IMR-90 (cell line): ENCODE measurements at regions not wholly inside any gene's neighbourhood (a gene's known extent, or its start where the extent isn't known, plus 50 kb on each side); places are given as distances from the start of the nearest gene placed in this dataset.

Experiments
- ATAC-seq: fragments of 200-7000 bp; cut with Tn5 transposase; 2 replicates; pipeline ENCODE4 v1.9.1; 2020; ENCODE audit warnings: low read depth, mild to moderate bottlenecking, moderate library complexity
- BruUV-seq: library from RNA; stranded (reverse); fragments of 400-500 nt; replicated peaks from 2 replicates; lab custom pipeline; 2021; lab: Mats Ljungman, UMichigan
- CTCF ChIA-PET: fragments of 300-600 bp; formaldehyde crosslinking; extraction: SDS; loops from one replicate; lab custom pipeline; 2021; ENCODE audit warnings: antibody characterized with exemption; lab: Yijun Ruan, JAX
- POLR2A ChIA-PET: fragments of 300-600 bp; sonication (Branson Sonifier 250); formaldehyde crosslinking; loops from one replicate; lab custom pipeline; 2022; ENCODE audit warnings: antibody characterized with exemption; ENCODE audit not compliant: unreplicated experiment; lab: Charles Lee
- DNase-seq: peaks from one replicate; pipeline ENCODE4 v3.0.0; 2013
- H2AFZ ChIP-seq: replicated peaks from 2 replicates; pipeline ENCODE3; 2013; ENCODE audit warnings: low read length, mild to moderate bottlenecking; ENCODE audit not compliant: poor library complexity
- H2AK5ac ChIP-seq: 2 replicates; pipeline ENCODE4 v1.6.1; 2013; ENCODE audit warnings: low read depth, low read length, inconsistent platforms
- H2AK9ac ChIP-seq: replicated peaks from 2 replicates; pipeline ENCODE3; 2013; ENCODE audit warnings: mild to moderate bottlenecking, low read depth, low read length, moderate library complexity; ENCODE audit not compliant: poor library complexity
- H2BK120ac ChIP-seq: 2 replicates; pipeline ENCODE4 v1.6.1; 2013; ENCODE audit warnings: low read depth, low read length, inconsistent platforms
- H2BK15ac ChIP-seq: 3 replicates; pipeline ENCODE4 v1.6.1; 2013; ENCODE audit warnings: low read depth, low read length, inconsistent platforms
- H2BK20ac ChIP-seq: 2 replicates; pipeline ENCODE4 v1.6.1; 2013; ENCODE audit warnings: low read depth, mild to moderate bottlenecking, inconsistent platforms, low read length, moderate library complexity
- H2BK5ac ChIP-seq: 2 replicates; pipeline ENCODE4 v1.6.1; 2013; ENCODE audit warnings: mild to moderate bottlenecking, low read depth, low read length, inconsistent platforms; ENCODE audit not compliant: poor library complexity, severe bottlenecking
- H3K14ac ChIP-seq: replicated peaks from 2 replicates; pipeline ENCODE4 v1.6.1; 2013; ENCODE audit warnings: low read depth, low read length, inconsistent platforms
- H3K18ac ChIP-seq: 2 replicates; pipeline ENCODE4 v1.6.1; 2013; ENCODE audit warnings: low read depth, low read length, control low read depth
- H3K23ac ChIP-seq: 2 replicates; pipeline ENCODE4 v1.6.1; 2013; ENCODE audit warnings: low read depth, low read length, inconsistent platforms
- H3K27ac ChIP-seq: 2 replicates; pipeline ENCODE4 v1.5.1; 2013; ENCODE audit warnings: mild to moderate bottlenecking, control low read depth, low read length; ENCODE audit not compliant: insufficient read depth
- H3K27me3 ChIP-seq: 2 replicates; pipeline ENCODE4 v1.6.1; 2013; ENCODE audit warnings: low read length; ENCODE audit not compliant: control insufficient read depth, insufficient read depth
- H3K36me3 ChIP-seq: 2 replicates; pipeline ENCODE4 v1.6.1; 2013; ENCODE audit warnings: low read length, mixed read lengths; ENCODE audit not compliant: control insufficient read depth, insufficient read depth
- H3K4ac ChIP-seq: 2 replicates; pipeline ENCODE4 v1.6.1; 2013; ENCODE audit warnings: low read depth, low read length, inconsistent platforms
- H3K4me1 ChIP-seq: 2 replicates; pipeline ENCODE4 v1.6.1; 2013; ENCODE audit warnings: low read length, mixed read lengths; ENCODE audit not compliant: control insufficient read depth, insufficient read depth
- H3K4me2 ChIP-seq: 2 replicates; pipeline ENCODE4 v1.6.1; 2013; ENCODE audit warnings: low read depth, mild to moderate bottlenecking, control low read depth, low read length, moderate library complexity
- H3K4me3 ChIP-seq: 2 replicates; pipeline ENCODE4 v1.5.1; 2013; ENCODE audit warnings: low read depth, mild to moderate bottlenecking, control low read depth, low read length, moderate library complexity; ENCODE audit not compliant: insufficient read depth
- H3K56ac ChIP-seq: 2 replicates; pipeline ENCODE4 v1.6.1; 2013; ENCODE audit warnings: low read length, inconsistent platforms; ENCODE audit not compliant: insufficient read depth; ENCODE audit errors: extremely low read depth
- H3K79me1 ChIP-seq, 2 experiments: 2 replicates each; pipeline ENCODE4 v1.6.1; 2013; ENCODE audit warnings: low read length in 2 of 2, inconsistent platforms in 1 of 2, low read depth in 1 of 2
- H3K9ac ChIP-seq: 2 replicates; pipeline ENCODE4 v1.6.1; 2013; ENCODE audit warnings: low read depth, low read length, control low read depth
- H3K9me1 ChIP-seq: 2 replicates; pipeline ENCODE4 v1.6.1; 2013; ENCODE audit warnings: low read length, inconsistent platforms; ENCODE audit not compliant: insufficient read depth
- H3K9me3 ChIP-seq: 2 replicates; pipeline ENCODE4 v1.6.1; 2013; ENCODE audit warnings: low read length; ENCODE audit not compliant: control insufficient read depth, insufficient read depth
- H4K20me1 ChIP-seq: 2 replicates; pipeline ENCODE4 v1.6.1; 2013; ENCODE audit warnings: low read length, inconsistent platforms; ENCODE audit not compliant: insufficient read depth
- H4K5ac ChIP-seq: 2 replicates; pipeline ENCODE4 v1.6.1; 2013; ENCODE audit warnings: mild to moderate bottlenecking, low read depth, low read length, control low read depth
- H4K8ac ChIP-seq, 2 experiments: 2 replicates each; pipeline ENCODE4 v1.6.1; 2013; ENCODE audit warnings: low read depth in 2 of 2, low read length in 2 of 2, control low read depth in 1 of 2, inconsistent platforms in 1 of 2
- H4K91ac ChIP-seq: 2 replicates; pipeline ENCODE4 v1.6.1; 2013; ENCODE audit warnings: low read depth, low read length, inconsistent platforms; ENCODE audit not compliant: insufficient read depth
- BHLHE40 ChIP-seq: fragments of 150-350 bp; IDR thresholded peaks from 2 replicates; pipeline ENCODE4 v1.6.1; 2016; ENCODE audit warnings: mild to moderate bottlenecking, low read depth, low read length
- CEBPB ChIP-seq: IDR thresholded peaks from 2 replicates; pipeline ENCODE4 v1.6.1; 2012; ENCODE audit warnings: low read depth, low read length, improper control_type of control experiment
- FOS ChIP-seq: fragments of 150-350 bp; IDR thresholded peaks from 2 replicates; pipeline ENCODE4 v1.6.1; 2016; ENCODE audit warnings: low read depth, low read length
- MAFK ChIP-seq: IDR thresholded peaks from 2 replicates; pipeline ENCODE4 v1.6.1; 2012; ENCODE audit warnings: low read depth, low read length, improper control_type of control experiment
- MAZ ChIP-seq: IDR thresholded peaks from 2 replicates; pipeline ENCODE4 v1.6.1; 2012; ENCODE audit warnings: low read depth, mild to moderate bottlenecking, low read length, improper control_type of control experiment, moderate library complexity, borderline replicate concordance
- MXI1 ChIP-seq: IDR thresholded peaks from 2 replicates; pipeline ENCODE4 v1.6.1; 2012; ENCODE audit warnings: low read depth, mild to moderate bottlenecking, low read length, moderate library complexity, borderline replicate concordance
- NFE2L2 ChIP-seq: fragments of 150-350 bp; IDR thresholded peaks from 2 replicates; pipeline ENCODE4 v1.6.1; 2016; ENCODE audit warnings: low read depth, mild to moderate bottlenecking, low read length
- POLR2A ChIP-seq: IDR thresholded peaks from 2 replicates; pipeline ENCODE4 v1.6.1; 2012; ENCODE audit warnings: mild to moderate bottlenecking, low read depth, low read length
- RAD21 ChIP-seq: IDR thresholded peaks from 2 replicates; pipeline ENCODE4 v1.6.1; 2012; ENCODE audit warnings: low read length, improper control_type of control experiment
- RFX5 ChIP-seq: IDR thresholded peaks from 2 replicates; pipeline ENCODE4 v1.8.0; 2012; ENCODE audit warnings: low read depth, mild to moderate bottlenecking, low read length, moderate library complexity
- SMC3 ChIP-seq: fragments of 150-350 bp; IDR thresholded peaks from 2 replicates; pipeline ENCODE4 v1.6.1; 2016; ENCODE audit warnings: low read depth, mild to moderate bottlenecking, antibody characterized with exemption, low read length, moderate library complexity
- WGBS, 2 experiments: methylation state at CpG; one replicate each; pipeline versions ENCODE4 v1.1.5 to v1.1.7; 2013; ENCODE audit warnings: missing lambda C conversion rate in 2 of 2; ENCODE audit not compliant: insufficient read length in 1 of 2; ENCODE audit errors: extremely low coverage in 2 of 2; 5-methylcytosine and 5-hydroxymethylcytosine counted together
- dilution Hi-C: fragments of 300-500 bp; cut with HindIII; formaldehyde crosslinking; loops from one replicate; pipeline ENCODE4 v1.14.3; 2018; ENCODE audit warnings: low sequenced_read_pairs; ENCODE audit not compliant: unreplicated experiment
- in situ Hi-C: fragments of 300-500 bp; cut with MboI; formaldehyde crosslinking; loops from 3 replicates; pipeline ENCODE4 v1.14.3; 2019; ENCODE audit warnings: low sequenced_read_pairs, inconsistent platforms, mixed read lengths
- intact Hi-C: fragments of 100-400 bp; cut with micrococcal nuclease; formaldehyde crosslinking; loops from 2 replicates; pipeline ENCODE4 v1.10.0; 2022
- TF ChIP-seq, protein P1 (sequence below): conservative IDR thresholded peaks from 2 replicates; pipeline ENCODE4 v1.5.1; 2012; ENCODE audit warnings: mild to moderate bottlenecking, low read depth, low read length, improper control_type of control experiment
- TF ChIP-seq, protein P2 (sequence below): fragments of 150-350 bp; IDR thresholded peaks from 2 replicates; pipeline ENCODE4 v1.6.1; 2017; ENCODE audit warnings: mild to moderate bottlenecking, antibody characterized with exemption, low read length, low read depth

DNA sequence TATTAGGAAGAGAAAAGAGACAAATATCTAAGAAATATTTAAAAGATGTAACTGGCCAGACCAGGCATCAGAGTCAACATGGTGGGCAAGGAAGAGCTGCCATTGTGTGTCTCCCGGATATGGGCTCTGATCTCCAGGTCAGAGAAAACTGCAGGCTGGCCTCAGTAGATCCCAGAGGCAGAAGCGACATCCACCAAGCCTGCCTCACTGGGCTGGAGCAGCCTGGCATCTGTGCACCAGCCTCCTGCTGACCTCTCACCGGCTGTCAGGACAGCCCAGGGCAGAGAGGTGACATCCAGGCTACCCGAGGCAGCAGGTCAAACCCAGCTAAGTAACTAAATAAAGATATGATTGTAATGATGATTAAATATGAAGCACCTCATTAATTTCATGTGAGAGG is 162.8 kb upstream of the TNRC6C start:
- dilution Hi-C loops, result no loop called here
- DNase-seq, result no peak

More for the DNA sequence above, 162.8 kb upstream of the TNRC6C start:
- Histone ChIP-seq H2BK5ac (no peak overlapping the region), H3K4me2 (no peak overlapping the region), H3K56ac (no peak overlapping the region), H3K9me3 (no peaks in the 10 kb centered on the region), H4K5ac (no peak overlapping the region), H3K9ac (no peak overlapping the region), H3K4me3 (no peak overlapping the region), H3K27ac (no peak overlapping the region), H4K20me1 (no peaks in the 10 kb centered on the region), H3K23ac (no peak overlapping the region), H3K9me1 (no peaks in the 10 kb centered on the region), H2AFZ (no peak overlapping the region), H3K79me1 (no peaks in the 10 kb centered on the region), H2BK15ac (no peak overlapping the region), H3K4me1 (no peaks in the 10 kb centered on the region), H4K91ac (no peak overlapping the region), H3K27me3 (peaks cover 46% of the 10 kb centered on the region), H2AK5ac (no peak overlapping the region), H3K18ac (no peak overlapping the region), H3K4ac (no peak overlapping the region), H2AK9ac (no peak overlapping the region), H3K36me3 (no peaks in the 10 kb centered on the region), H4K8ac (no peak overlapping the region), H3K14ac (no peak overlapping the region), H2BK20ac (no peak overlapping the region), H2BK120ac (no peak overlapping the region)
- TF ChIP-seq POLR2A, result no peak
- no peak for TF ChIP-seq RAD21
- TF ChIP-seq MAFK, result no peak
- TF ChIP-seq FOS, result no peak
- no peak for TF ChIP-seq NFE2L2
- TF ChIP-seq, protein P1, sequence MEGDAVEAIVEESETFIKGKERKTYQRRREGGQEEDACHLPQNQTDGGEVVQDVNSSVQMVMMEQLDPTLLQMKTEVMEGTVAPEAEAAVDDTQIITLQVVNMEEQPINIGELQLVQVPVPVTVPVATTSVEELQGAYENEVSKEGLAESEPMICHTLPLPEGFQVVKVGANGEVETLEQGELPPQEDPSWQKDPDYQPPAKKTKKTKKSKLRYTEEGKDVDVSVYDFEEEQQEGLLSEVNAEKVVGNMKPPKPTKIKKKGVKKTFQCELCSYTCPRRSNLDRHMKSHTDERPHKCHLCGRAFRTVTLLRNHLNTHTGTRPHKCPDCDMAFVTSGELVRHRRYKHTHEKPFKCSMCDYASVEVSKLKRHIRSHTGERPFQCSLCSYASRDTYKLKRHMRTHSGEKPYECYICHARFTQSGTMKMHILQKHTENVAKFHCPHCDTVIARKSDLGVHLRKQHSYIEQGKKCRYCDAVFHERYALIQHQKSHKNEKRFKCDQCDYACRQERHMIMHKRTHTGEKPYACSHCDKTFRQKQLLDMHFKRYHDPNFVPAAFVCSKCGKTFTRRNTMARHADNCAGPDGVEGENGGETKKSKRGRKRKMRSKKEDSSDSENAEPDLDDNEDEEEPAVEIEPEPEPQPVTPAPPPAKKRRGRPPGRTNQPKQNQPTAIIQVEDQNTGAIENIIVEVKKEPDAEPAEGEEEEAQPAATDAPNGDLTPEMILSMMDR, result no peak
- no peak for TF ChIP-seq CEBPB
- no peak for TF ChIP-seq MXI1
- no peak for TF ChIP-seq MAZ
- no peak for TF ChIP-seq SMC3
- TF ChIP-seq, protein P2, sequence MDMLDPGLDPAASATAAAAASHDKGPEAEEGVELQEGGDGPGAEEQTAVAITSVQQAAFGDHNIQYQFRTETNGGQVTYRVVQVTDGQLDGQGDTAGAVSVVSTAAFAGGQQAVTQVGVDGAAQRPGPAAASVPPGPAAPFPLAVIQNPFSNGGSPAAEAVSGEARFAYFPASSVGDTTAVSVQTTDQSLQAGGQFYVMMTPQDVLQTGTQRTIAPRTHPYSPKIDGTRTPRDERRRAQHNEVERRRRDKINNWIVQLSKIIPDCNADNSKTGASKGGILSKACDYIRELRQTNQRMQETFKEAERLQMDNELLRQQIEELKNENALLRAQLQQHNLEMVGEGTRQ, result no peak
- no peak for TF ChIP-seq BHLHE40
- TF ChIP-seq RFX5, result no peak
- ATAC-seq, result no peak
- ChIA-PET POLR2A (no interaction called here), CTCF (no interaction called here)
- intact Hi-C loops (no loop called here), in situ Hi-C loops (no loop called here)
- no TSS peak for BruUV-seq
- 71% methylated on average over 1 of the region's 4 CpGs; no CpG with 5 or more reads in 1 of the 2 experiments for WGBS, 2 experiments
